ENCODE measurements at regions not wholly inside any gene's neighbourhood (a gene's known extent, or its start where the extent isn't known, plus 50 kb on each side); places are given as distances from the start of the nearest gene placed in this dataset.

DNA sequence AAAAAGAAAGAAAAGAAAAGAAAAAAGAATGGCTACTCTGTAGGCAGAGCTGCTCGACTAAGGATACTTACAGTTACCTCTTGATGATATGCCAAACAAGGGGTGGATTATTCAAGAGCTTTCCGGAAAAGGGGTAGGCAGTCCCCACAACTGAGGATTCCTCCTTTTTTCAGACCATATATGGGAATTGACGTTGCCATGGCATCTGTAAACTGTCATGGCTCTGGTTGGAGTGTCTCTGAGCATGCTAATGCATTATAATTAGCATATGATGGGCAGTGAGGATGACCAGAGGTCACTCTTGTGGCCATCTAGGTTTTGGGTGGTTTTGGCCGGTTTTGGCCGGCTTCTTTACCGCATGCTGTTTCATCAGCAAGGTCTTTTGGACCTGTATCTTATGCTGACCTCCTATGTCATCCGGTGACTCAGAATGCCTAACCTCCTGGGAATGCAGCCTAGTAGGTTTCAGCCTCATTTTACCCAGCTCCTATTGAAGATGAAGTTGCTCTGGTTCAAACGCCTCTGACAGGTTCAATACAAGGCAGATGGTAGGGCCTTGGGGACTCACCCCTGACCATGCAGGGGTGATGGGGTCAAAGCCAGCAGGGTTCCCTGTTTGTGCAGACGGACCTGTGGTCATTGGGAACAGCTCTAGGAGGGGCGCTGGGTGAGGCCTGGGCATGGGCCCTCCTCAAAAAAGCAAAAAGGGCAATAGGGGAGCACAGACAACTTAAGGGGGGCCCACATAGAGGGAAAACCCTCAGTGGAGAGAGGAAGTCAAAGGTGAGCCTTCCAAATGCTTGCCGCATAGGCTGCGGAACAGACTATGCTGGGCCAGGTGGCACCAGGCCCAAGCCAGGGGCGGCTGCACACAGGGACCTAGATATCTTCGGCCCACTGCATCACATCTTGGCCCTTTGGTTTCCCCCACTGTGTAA, 251.2 kb upstream of the RAB6C start:
- DNase-seq, result no peak

DNA sequence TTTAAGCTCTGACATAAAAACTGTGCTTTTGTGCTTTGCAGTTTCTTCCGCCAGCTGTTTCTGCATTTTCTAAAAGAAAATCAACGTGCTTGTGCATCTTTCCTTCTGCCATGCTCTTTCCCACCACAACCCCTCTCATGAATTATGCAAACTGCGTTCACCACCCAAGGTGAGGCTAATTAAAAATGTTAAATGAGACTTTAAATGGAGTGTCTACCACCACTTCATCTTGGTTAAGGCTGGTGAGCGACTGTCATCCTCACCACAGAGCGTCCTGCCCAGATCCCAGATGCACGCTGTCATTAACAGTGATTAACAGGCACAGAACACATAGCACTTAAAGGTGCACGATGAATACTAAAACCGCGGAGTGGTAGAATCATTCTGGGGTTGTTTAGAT, 250.5 kb upstream of the RAB6C start:
- DNase-seq, result no peak

DNA sequence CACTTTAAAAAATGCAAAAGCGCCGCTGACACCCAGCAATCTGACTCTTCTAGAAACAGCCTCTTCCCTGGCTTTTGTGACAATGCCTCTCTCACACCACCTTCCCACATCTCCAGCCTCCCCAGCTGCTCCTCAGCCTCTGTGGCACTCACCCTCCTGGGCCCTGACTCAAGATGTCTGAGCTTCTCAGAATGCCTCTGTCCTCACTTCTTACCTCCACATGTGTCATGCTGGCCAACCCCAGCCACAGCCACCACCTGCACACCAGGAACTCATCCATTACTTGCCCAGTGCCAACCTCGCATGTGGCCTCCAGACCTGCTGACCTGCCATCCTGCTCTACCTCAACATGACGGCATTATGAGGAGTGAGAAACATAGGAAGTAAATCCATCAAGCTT, 249.8 kb upstream of the RAB6C start:
- no peak for DNase-seq

DNA sequence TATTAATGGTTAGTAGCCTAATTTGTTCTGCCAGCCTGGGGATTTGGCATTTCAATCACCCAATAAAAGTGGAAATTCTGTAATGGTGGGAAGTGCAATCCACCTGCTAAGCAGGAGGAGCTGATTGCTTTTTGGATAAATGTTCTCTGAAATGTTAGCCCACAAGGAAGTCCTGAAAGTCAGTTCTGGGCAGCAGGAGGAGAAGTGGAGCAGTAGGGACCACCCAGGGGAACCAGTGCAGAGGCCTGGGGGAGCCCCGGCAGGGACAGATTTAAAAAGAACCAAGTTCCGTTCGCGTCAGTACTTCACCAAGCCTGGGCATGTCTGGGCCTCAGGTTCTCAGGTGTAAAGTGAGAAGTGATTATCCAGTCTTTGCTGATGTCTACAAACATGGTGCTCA, 248.5 kb upstream of the RAB6C start:
- no peak for DNase-seq

DNA sequence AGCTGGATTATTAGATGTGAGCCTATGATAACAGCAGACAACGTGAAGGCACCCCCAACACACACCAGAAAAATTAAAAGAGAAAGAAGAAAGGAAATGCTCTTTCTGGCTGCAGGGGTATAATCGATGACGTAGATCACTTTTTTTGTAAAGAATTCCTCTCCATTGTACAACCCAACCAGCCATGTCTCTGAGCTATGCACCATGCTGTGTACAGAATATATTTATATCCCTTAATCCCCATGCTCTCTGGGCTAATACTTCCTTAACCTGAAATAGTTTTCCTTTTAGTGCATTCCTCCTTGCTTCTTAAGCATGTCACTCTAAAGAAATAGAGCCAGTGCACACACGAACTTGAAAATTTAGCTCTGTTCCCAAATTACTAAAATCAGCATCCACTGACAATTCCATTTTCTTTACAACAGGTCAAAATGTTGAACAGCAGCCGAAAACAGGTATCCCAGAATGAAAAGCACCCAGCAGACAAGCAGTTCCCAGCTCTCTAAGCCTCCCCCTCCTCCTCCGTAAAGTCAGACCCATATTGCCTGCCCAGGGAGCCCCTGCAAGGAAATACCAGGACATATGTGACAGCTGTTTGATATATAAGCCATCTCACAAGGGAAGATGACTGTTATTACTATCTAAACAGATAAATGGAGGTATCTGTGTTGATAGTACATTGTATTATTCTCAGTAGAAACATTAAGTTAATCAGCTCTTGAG, 247.4 kb upstream of the RAB6C start:
- no peak for DNase-seq

DNA sequence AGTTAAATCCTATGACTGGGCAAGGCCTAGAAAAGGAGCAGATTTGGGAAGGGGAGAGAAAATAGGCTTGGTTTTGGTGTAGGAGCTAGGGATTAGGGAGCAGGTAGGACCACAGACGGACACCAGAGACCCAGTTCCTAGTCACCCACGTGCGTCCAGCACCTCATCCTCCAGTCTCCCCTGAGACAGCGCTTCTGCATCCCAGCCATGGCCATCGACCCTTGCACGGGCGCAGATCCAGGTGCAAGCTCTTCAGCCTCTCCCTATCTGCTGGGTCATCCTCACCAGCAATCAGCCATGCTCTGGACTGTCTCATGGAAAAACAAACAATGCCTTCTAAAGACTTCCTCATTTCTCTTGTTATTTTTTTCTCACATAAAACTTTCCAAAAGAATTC, 246.8 kb upstream of the RAB6C start:
- DNase-seq, result no peak

DNA sequence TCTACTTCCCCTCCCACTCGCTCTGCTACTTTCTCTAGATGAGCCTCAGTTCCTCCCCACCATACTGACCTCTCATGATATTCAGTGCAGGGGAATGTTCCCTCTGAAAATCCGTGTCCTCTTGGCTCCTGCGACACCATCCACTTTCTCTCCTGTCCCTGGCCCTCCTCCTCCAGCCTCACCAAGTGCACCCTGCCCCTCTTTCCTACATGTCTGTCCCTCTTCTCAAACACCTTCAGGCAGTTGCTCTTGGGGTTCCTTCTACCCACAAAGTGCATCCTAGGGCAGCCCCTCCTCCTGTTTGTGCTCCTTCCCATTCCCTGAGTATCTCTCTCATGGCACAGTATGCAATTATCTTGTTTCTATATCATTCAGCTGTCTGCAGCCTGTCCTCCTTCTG, 246.4 kb upstream of the RAB6C start:
- no peak for DNase-seq

DNA sequence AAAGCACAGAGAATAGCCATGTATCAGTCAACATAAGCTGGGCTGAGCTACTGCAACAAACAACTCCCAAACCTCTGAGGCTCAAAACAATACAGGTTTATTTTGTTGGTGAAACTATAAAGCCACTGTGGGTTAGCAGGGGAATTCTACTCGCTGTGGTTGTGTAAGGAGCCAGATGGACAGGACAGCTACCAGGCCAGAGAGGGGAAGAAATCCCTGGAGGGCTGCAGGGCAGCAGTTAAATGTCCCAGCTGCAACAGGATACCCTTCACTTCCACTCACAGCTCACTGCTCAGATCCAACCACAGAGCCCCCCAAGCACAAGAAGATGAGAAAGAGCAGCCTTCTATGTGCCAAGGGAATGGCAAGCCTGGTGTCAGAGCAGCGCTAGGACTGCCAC, 245.9 kb upstream of the RAB6C start:
- DNase-seq, result no peak

DNA sequence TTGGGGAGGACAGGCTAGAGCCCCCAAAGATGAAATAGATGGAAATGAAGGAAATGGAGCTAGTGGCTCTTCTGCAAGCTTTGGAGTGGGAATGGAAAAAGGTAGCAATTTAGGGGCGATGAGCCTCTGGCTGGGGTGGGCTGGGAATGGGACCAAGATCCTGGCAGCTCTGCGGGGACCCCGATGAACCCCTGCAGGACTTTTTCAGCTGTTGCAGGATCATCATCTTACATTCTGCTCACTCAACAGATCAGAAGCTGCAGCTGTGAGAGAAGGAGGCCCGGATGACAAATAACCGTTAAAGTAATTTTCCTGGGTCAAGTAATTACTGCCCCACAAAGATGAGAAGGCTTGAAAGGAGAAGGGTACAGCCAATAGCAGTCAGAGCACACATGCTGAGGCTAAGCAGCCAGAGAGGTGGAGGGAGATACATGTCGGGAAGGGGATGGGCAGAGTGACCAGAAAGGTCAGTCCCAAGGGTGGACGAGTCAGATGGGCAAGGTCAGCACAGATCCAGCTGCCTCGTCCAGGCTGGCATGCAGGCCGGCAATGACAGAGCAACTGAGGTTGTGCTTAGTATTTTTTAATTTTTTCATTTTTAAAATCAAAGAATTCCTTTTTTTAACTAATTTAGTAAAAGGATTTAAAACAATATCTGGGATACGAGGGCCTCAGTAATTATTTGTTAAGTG, 245.0 kb upstream of the RAB6C start:
- no peak for DNase-seq

DNA sequence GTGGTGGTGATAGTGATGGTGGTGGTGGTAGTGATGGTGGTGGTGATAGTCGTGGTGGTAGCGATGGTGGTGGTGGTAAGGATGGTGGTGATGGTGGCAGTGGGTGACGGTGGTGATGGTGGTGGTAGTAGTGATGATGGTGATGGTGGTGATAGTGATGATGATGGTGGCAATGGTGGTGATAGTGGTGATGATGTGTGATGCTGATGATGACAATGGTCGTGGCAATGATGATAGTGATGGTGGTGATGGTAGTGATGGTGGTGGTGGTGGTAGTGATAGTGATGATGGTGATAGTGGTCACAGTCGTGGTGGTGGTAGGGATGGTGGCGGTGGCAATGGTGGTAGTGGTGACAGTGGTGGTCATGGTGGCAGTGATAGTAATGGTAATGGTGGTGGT, 243.9 kb upstream of the RAB6C start:
- no peak for DNase-seq

DNA sequence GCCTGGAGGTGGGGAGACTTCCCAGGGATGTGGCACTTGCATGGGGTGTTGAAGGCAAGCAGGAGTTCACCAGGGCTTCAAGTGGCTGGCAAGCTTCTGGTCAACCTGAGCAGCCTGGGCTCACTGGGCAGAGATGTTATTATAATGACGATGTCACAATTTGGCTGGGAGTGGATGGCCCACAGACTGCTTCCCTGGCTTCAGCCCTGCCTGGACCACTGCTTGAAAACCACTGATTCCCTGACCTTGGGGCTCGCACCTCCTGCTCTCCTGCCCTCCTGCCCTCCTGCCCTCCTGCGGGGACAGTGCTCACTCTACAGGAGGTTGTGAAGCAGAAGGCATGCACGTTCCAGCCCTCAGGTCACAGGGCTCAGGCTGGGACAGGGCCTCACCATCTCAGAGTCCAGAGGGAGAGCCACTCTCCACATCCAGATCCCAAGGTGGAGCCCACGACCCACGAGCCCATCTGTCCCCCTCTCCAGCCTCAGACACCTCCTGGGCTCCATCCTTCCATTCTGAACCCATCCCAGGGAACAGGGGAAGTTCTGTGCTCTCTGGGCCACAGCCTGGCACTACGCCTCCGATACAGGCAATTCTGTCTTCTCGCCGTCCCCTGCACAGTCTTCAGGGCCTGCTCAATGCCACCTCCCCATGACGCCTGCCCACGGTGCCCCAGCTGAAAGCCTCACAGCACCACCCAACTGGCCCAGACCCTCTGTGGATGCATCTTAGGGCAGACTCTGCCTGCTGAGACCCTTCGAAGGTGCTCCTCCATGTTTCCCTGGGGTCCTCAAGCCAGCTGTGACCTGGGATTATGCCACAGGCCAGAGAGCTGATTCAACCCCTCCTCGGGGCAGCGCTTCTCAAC, 241.6 kb upstream of the RAB6C start:
- DNase-seq, result no peak

DNA sequence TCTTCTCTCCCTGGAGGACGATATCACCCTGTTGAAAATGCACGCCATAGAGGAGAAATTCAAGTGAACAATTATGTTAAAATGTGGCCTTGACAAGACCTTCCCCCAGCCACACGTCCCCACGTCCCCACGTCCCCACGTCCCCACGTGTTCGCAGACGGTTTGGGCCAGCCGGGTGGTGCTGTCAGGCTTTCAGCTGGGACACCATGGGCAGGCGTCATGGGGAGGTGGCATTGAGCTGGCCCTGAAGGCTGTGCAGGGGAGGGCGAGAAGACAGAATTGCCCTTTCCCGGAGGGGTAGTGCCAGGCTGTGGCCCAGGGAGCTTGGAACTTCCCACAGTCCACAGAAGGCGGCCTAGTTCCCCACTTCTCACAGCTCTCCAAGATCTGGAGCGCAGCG, 240.7 kb upstream of the RAB6C start:
- DNase-seq, result no peak

DNA sequence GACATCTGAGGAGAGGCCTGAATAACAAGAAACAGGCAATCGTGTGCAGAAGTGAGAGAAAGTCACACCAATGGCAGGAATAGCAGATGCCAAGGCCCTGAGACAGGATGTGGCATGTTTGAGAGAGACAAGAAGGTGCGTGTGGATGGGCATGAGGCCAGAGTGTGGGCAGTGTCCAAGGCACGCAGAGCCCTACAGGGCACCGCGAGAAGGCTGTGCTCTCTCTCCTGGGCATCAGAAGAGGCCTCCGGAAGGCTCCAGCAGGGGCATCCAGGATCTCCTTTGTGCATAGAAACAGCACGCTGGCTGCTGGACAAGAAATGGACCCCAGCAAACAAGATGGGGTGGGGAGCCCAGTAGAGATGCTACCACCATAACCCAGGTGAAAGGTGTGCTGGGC, 239.0 kb upstream of the RAB6C start:
- no peak for DNase-seq

DNA sequence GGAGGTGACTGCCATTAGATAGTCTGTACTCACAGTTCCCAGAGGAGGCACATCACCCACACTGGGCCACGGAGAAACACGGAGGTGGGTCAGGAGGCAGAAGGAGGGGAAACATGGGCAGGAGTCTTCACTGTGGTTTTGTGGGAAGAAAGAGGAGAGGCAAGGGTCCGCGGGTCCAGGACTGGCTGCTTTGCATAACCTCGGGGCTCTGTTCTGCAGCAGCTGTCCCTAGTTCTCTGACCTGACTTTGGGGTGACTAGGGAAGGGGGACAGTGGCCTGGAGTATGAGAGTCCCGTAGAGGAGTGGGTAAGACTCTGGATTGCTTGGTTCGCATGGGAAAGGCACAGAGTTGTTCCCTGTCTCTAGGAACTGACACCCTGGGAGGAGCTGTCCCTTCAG, 238.3 kb upstream of the RAB6C start:
- no peak for DNase-seq

DNA sequence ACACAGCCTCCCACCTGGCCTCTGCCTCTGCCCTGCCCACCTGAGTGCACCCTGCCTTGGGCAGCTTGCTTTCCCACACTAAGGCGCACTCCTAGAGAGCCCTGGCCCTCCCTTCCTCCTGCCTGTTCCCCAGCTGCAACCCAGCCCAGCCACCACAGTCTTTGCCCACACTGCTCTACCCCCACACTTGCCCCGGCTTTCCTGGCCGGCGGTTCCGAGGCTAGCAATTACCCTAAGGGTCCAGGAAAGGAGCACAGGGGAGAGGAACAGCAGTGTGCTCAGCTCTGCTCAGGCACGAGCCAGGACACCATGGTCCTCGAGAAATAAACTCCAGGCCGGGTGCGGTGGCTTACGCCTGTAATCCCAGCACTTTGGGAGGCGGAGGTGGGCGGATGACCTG, 237.8 kb upstream of the RAB6C start:
- no peak for DNase-seq

DNA sequence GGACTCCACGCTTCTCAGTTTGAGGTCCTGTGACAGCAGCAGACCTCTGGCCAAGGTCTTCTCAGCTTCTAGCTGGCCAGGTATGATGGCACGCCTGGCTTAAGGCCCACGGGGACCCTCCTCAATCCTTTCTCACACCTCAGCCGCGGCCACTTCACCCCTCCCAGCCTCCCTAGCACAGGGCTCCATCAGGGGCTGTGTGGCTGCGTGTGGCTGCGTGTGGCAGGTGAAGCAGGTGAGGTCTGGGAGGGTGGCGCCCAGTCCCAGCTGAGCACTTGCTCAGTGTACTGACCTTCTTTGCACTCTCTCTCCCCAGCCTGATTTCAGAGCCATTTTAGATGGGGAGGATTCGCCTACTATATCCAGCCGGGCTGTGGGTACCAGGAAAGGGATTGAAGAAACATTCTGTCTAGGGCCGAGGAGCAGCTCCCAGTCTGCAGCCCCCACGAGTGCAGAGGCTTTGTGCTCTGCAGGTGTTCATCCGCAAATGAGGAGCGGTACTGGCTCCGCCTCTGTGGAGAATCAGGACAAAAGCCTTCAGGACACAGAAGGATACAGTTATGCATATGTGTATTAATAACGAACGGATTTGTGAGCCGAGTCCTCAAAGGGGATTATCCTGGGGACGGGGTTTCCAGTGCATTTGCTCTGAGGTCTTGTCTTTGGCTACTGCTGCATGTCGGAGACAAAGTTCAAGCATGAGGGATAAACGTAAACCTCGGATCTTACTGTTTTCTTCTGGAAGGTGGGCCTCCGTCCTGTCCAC, 236.9 kb upstream of the RAB6C start:
- DNase-seq, result no peak

DNA sequence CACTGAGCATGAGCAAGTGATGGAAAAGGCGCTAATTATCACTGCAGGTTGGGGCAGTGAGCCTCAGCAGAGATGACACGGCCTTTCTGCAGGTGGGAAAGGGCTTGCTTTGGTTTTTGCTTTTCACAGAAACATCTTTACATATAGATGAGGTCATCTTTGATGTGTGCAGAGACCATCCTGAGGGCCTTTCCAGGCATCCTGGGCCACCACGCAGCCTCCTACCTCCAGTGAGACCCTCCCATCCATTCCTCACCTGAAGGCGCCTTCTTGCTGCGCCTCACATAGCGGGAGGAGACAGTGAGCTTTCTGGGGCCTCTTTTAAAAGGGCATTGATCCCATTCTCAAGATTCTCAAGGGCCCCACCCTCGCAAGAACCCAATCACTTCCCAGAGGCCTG, 235.3 kb upstream of the RAB6C start:
- DNase-seq, result no peak

DNA sequence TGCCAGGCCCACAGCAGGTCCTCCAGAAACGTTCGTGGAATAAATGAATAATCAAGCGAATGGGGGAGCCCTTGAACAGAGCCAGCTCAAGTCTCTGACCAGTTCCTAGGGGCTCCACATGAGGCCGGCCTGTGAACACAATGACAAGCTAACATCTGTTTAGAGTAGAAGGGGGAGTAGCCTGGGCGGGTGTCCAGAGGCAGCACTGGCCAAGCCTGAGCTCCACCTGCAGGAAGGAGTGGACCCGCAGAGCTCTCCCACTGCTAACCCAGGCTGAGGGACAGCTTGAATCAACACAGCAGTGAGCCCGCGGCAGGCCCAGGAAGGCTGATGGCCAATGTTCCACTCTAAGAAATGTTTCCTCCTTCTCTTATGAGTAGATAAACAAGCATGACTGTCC, 234.8 kb upstream of the RAB6C start:
- peak; percentile 83 for DNase-seq

DNA sequence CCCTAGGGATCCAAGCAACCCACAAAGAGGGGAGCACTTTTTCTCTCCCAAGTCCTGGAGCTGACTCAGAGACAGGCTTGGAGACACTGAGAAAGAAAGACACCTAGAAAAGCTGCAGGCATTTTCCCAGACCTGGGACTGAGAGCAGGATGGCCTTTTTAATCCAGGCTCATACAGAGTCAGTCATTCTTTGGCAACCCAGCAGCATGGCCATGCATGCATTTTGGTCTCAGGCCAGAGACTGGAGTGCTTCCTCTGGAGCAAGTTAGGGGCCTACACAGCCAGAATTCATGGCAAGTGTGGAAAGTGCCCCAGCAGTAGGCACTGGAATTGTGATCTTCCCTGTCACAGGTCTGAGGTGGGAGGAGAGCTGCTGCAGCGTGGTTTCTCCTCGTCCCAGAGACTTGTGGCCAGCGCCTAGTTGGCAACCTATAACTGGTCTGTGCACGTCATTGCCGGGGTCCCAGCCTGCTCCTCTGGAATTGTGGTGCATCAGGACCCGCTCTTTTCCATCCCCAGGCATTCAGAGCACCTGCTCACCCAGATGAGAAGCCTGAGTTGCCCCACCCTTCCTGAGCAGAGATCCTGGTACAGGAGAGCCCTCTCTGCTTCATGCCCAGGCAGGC, 231.9 kb upstream of the RAB6C start:
- DNase-seq, result no peak

DNA sequence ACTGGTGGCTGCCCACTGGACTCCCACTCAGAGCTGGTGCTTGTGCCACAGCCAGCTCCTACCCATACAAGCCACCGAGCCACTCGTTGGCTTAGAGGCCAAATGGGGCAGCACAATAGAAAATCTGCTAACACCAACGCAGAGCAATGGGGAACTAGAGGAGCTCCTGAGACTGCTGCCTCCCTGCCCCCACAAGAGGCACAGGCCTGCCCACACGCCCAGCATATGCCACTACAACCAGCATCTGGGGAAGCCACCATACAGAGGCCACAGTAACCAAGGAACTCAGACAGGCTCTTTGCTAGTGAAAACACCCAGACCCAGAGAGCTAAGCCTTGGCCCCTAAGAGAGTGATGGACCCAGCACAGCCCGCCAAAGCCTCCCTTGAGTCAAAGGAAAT, 231.2 kb upstream of the RAB6C start:
- no peak for DNase-seq

DNA sequence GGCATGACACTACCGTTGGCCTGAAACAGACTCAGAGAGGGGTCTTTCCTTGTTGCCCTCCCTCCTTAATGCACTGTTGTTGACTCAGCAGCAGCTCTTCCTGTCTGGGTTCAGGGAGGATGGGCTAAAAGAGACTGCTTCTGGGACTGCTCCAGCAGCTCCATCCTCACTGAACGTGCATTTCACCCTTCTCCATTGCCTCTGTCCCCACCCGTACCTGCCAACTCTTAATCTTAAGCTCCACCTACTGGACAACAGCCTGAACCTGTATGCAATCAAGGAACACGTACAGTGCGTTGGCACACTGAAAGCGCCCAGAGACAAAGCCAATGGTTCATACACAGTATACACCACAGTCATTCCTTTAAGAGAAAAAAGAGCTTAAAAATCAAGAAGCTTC, 230.8 kb upstream of the RAB6C start:
- no peak for DNase-seq

DNA sequence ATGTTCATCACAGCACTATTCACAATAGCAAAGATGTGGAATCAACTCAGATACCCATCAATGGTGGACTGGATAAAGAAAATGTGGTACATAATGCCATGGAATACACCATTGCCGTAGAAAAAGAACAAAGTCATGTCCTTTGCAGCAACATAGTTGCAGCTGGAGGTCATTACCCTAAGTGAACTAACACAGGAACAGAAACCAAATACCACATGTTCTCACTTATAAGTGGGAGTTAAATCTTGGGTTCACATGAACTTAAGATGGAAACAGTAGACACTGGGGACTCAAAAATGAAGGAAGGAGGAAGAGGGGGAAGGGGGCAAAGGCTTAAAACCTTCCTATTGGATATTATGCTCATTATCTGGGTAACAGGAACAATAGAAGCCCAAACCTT, 228.1 kb upstream of the RAB6C start:
- no peak for DNase-seq
